ENCODE measurements at regions not wholly inside any gene's neighbourhood (a gene's known extent, or its start where the extent isn't known, plus 50 kb on each side); places are given as distances from the start of the nearest gene placed in this dataset.

- no peak overlapping the region for H3K4me3 ChIP-seq (ENCODE audit: low read length)
- DNase-seq (no peak), ATAC-seq (ENCODE audit: poor library complexity) (no peak)
- TF ChIP-seq, protein P1, sequence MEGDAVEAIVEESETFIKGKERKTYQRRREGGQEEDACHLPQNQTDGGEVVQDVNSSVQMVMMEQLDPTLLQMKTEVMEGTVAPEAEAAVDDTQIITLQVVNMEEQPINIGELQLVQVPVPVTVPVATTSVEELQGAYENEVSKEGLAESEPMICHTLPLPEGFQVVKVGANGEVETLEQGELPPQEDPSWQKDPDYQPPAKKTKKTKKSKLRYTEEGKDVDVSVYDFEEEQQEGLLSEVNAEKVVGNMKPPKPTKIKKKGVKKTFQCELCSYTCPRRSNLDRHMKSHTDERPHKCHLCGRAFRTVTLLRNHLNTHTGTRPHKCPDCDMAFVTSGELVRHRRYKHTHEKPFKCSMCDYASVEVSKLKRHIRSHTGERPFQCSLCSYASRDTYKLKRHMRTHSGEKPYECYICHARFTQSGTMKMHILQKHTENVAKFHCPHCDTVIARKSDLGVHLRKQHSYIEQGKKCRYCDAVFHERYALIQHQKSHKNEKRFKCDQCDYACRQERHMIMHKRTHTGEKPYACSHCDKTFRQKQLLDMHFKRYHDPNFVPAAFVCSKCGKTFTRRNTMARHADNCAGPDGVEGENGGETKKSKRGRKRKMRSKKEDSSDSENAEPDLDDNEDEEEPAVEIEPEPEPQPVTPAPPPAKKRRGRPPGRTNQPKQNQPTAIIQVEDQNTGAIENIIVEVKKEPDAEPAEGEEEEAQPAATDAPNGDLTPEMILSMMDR (IDR thresholded peaks at IDR 0.05) = no peak
- Mint-ChIP-seq H3K4me1 (ENCODE audit: low read depth) (no peaks in the 10 kb centered on the region), H3K27ac (no peak overlapping the region), H3K9me3 (no peaks in the 10 kb centered on the region), H3K36me3 (ENCODE audit: low read depth) (no peaks in the 10 kb centered on the region), H3K27me3 (peaks cover 40% of the 10 kb centered on the region), H3K4me3 (no peak overlapping the region)
- no peak overlapping the region for H3K27ac ChIP-seq (ENCODE audit: low read depth in 1 of 2, low read length in 2 of 2)
- CTCF ChIA-PET = no interaction called here
- peaks cover 0 to 7% of the 10 kb centered on the region in 2 experiments for H3K27me3 ChIP-seq (ENCODE audit: control insufficient read depth in 1 of 2, insufficient read depth in 2 of 2, low read length in 2 of 2)
- H3K36me3 ChIP-seq (ENCODE audit: insufficient read depth, low read length) = no peaks in the 10 kb centered on the region
- H3K9me3 ChIP-seq (ENCODE audit: control insufficient read depth in 1 of 2, insufficient read depth in 1 of 2, low read length in 2 of 2) = no peaks in the 10 kb centered on the region
- POLR2A ChIA-PET = no interaction called here
- H3K4me1 ChIP-seq (ENCODE audit: insufficient read depth, low read length) = no peaks in the 10 kb centered on the region
- intact Hi-C loops (cut with DNase I, micrococcal nuclease) = no loop called here
Observed at GRCh38 chr3:150242220-150242936, 165.7 kb upstream of the TSC22D2 start.

DNA sequence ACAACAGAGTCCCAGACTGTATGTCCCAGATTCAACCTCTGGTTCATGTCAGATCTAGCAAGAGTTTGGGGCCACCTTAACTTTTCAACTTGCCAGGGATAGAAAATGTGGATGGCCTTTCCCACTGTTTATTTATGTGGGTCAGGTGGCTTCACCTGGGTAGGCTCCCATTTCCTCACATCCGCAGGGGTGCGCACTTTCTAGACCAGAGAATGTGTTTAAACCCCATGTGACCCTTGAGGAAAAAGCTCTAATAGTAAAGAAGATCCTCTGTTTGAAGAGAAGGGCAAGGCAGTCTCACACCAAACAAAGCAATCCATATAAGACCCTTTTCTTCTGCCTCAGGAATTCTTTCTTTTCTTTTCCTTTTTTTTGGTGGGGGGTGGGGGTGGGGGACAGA lies 167.2 kb upstream of the TSC22D2 start:
- TF ChIP-seq, protein P1 (IDR thresholded peaks at IDR 0.05) = no peak
- Histone ChIP-seq H3K4me1 (ENCODE audit: insufficient read depth, low read length) (no peaks in the 10 kb centered on the region), H3K9me3 (ENCODE audit: control insufficient read depth in 1 of 2, insufficient read depth in 1 of 2, low read length in 2 of 2) (no peaks in the 10 kb centered on the region), H3K36me3 (ENCODE audit: insufficient read depth, low read length) (no peaks in the 10 kb centered on the region), H3K4me3 (ENCODE audit: low read length) (no peak overlapping the region), H3K27me3 (ENCODE audit: control insufficient read depth in 1 of 2, insufficient read depth in 2 of 2, low read length in 2 of 2) (peaks cover 0 to 7% of the 10 kb centered on the region in 2 experiments), H3K27ac (ENCODE audit: low read depth in 1 of 2, low read length in 2 of 2) (no peak overlapping the region)
- H3K4me1 Mint-ChIP-seq (ENCODE audit: low read depth) = no peaks in the 10 kb centered on the region
- POLR2A ChIA-PET = no interaction called here
- no peaks in the 10 kb centered on the region for H3K36me3 Mint-ChIP-seq (ENCODE audit: low read depth)
- ATAC-seq (ENCODE audit: poor library complexity) = no peak
- CTCF ChIA-PET = interaction anchor here (0.7 kb wide), 1 partner anchor 181 kb away, joined by 3 read pairs; no protein-coding TSS in a partner anchor
- H3K4me3 Mint-ChIP-seq = no peak overlapping the region
- no peak overlapping the region for H3K27ac Mint-ChIP-seq
- H3K9me3 Mint-ChIP-seq = no peaks in the 10 kb centered on the region
- intact Hi-C loops (cut with DNase I, micrococcal nuclease) = no loop called here
- DNase-seq = no peak
- H3K27me3 Mint-ChIP-seq = peaks cover 32% of the 10 kb centered on the region

- Histone ChIP-seq H3K9me3 (ENCODE audit: control insufficient read depth in 1 of 2, insufficient read depth in 1 of 2, low read length in 2 of 2) (no peaks in the 10 kb centered on the region), H3K4me3 (ENCODE audit: low read length) (no peak overlapping the region), H3K4me1 (ENCODE audit: insufficient read depth, low read length) (no peaks in the 10 kb centered on the region), H3K36me3 (ENCODE audit: insufficient read depth, low read length) (no peaks in the 10 kb centered on the region), H3K27me3 (ENCODE audit: control insufficient read depth in 1 of 2, insufficient read depth in 2 of 2, low read length in 2 of 2) (no peaks in the 10 kb centered on the region), H3K27ac (ENCODE audit: low read depth in 1 of 2, low read length in 2 of 2) (no peak overlapping the region)
- Mint-ChIP-seq H3K27me3 (peaks cover 22% of the 10 kb centered on the region), H3K9me3 (no peaks in the 10 kb centered on the region), H3K36me3 (ENCODE audit: low read depth) (no peaks in the 10 kb centered on the region), H3K27ac (no peak overlapping the region), H3K4me3 (no peak overlapping the region), H3K4me1 (ENCODE audit: low read depth) (no peaks in the 10 kb centered on the region)
- ChIA-PET POLR2A (no interaction called here), CTCF (no interaction called here)
- intact Hi-C loops (cut with DNase I, micrococcal nuclease) = no loop called here
- DNase-seq (no peak), ATAC-seq (ENCODE audit: poor library complexity) (no peak)
- TF ChIP-seq, protein P1 (IDR thresholded peaks at IDR 0.05) = no peak
Observed at GRCh38 chr3:150239766-150240165, 168.3 kb upstream of the TSC22D2 start.
